Activated naive CD4-positive, alpha-beta T cell treated with anti-CD3 and anti-CD28 coated beads, Interleukin-2, amount 10 ng/mL, durations not matched to agents 7 days and 5 days (primary cell): ENCODE measurements at regions not wholly inside any gene's neighbourhood (a gene's known extent, or its start where the extent isn't known, plus 50 kb on each side); places are given as distances from the start of the nearest gene placed in this dataset.

Source experiments
- CTCF ChIA-PET: fragments of 350-600 bp; sonication (Branson Sonifier 250); formaldehyde crosslinking; loops from one replicate; lab custom pipeline; 2021; ENCODE audit warnings: antibody characterized with exemption; lab: Charles Lee
- DNase-seq: peaks from one replicate; pipeline ENCODE4 v3.0.0-alpha.2; 2020
- H3K27ac Mint-ChIP-seq: one replicate; pipeline ENCODE4 v1.8.0; 2021; ENCODE audit warnings: mild to moderate bottlenecking, moderate library complexity, mixed read lengths
- H3K27me3 Mint-ChIP-seq: one replicate; pipeline ENCODE4 v1.8.0; 2021; ENCODE audit warnings: mild to moderate bottlenecking, mixed read lengths
- H3K36me3 Mint-ChIP-seq: one replicate; pipeline ENCODE4 v1.8.0; 2021; ENCODE audit warnings: mixed read lengths
- H3K4me1 Mint-ChIP-seq: one replicate; pipeline ENCODE4 v1.8.0; 2021; ENCODE audit warnings: mixed read lengths
- H3K4me3 Mint-ChIP-seq: one replicate; pipeline ENCODE4 v1.8.0; 2021; ENCODE audit warnings: mild to moderate bottlenecking, moderate library complexity, mixed read lengths
- H3K9me3 Mint-ChIP-seq: one replicate; pipeline ENCODE4 v1.8.0; 2021; ENCODE audit warnings: mixed read lengths

- Mint-ChIP-seq H3K27me3 (no peaks in the 10 kb centered on the region), H3K27ac (no peak overlapping the region), H3K4me3 (no peak overlapping the region), H3K36me3 (no peaks in the 10 kb centered on the region), H3K4me1 (no peaks in the 10 kb centered on the region), H3K9me3 (peaks cover 6% of the 10 kb centered on the region)
- CTCF ChIA-PET: interaction anchor here (0.6 kb wide), 1 partner anchor 104 kb away, joined by 3 read pairs; no protein-coding TSS in a partner anchor
- DNase-seq: no peak
Measured at GRCh38 chr7:52670608-52671225, 364.7 kb upstream of the POM121L12 start.

GRCh38 chr7:52669031-52669430, 366.4 kb upstream of the POM121L12 start:
- CTCF ChIA-PET: no interaction called here
- H3K36me3 Mint-ChIP-seq: no peaks in the 10 kb centered on the region
- H3K4me3 Mint-ChIP-seq: no peak overlapping the region
- H3K27me3 Mint-ChIP-seq: no peaks in the 10 kb centered on the region
- H3K9me3 Mint-ChIP-seq: peaks cover 5% of the 10 kb centered on the region
- no peaks in the 10 kb centered on the region for H3K4me1 Mint-ChIP-seq
- no peak overlapping the region for H3K27ac Mint-ChIP-seq
- DNase-seq: no peak

DNA sequence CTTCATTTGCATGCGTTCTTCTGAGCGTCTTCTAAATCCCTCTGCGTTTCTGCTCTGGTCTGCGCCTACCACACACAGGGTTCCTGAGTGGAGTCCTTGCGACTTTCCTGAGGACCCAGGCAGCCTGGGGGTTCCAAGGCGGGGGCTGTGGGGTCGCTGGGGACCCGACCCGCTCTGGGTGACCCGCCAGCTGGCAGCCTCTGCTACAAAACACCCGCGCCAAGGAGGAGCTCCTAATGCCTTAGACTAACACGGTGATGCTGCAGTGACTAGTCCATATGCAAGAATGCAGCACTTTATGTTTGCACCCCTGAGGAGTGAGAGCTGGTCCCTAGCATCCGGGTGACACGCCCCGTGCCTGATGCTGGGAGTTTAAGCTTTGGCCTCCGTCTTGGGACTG, 367.0 kb upstream of the POM121L12 start:
- CTCF ChIA-PET: no interaction called here

GRCh38 chr7:52659178-52659577, 376.3 kb upstream of the POM121L12 start:
- Mint-ChIP-seq H3K9me3 (peaks cover 5% of the 10 kb centered on the region), H3K27me3 (no peaks in the 10 kb centered on the region), H3K27ac (no peak overlapping the region), H3K4me1 (no peaks in the 10 kb centered on the region), H3K36me3 (no peaks in the 10 kb centered on the region), H3K4me3 (no peak overlapping the region)
- CTCF ChIA-PET: no interaction called here
- DNase-seq: no peak

More for the DNA sequence above, 367.0 kb upstream of the POM121L12 start:
- Mint-ChIP-seq H3K4me3 (no peak overlapping the region), H3K27ac (no peak overlapping the region), H3K4me1 (no peaks in the 10 kb centered on the region), H3K36me3 (no peaks in the 10 kb centered on the region), H3K27me3 (no peaks in the 10 kb centered on the region), H3K9me3 (peaks cover 5% of the 10 kb centered on the region)
- DNase-seq: no peak

DNA sequence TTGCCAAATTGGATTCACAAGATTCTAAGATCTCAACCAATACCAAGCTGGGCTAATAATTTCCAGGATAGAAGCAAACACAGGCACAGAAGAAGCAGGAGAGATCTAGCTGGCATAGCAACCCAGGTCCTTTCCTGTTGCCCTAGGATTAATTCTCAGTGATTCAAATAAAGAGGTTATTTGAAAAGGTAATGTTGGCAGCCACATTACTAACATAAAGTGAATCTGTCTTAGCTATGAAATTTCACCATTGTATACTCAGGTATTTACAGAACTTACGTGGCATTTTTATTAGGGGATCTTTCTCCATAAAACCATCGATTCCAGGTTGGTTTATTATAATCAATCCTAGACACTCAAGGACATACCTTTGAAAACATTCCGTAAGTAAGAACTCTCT, 379.3 kb upstream of the POM121L12 start:
- Mint-ChIP-seq H3K36me3 (no peaks in the 10 kb centered on the region), H3K4me1 (no peaks in the 10 kb centered on the region), H3K4me3 (no peak overlapping the region), H3K27ac (no peak overlapping the region), H3K27me3 (no peaks in the 10 kb centered on the region), H3K9me3 (peaks cover 8% of the 10 kb centered on the region)
- CTCF ChIA-PET: interaction anchor here (0.7 kb wide), 1 partner anchor 683 kb away, joined by 3 read pairs; no protein-coding TSS in a partner anchor
- DNase-seq: no peak

DNA sequence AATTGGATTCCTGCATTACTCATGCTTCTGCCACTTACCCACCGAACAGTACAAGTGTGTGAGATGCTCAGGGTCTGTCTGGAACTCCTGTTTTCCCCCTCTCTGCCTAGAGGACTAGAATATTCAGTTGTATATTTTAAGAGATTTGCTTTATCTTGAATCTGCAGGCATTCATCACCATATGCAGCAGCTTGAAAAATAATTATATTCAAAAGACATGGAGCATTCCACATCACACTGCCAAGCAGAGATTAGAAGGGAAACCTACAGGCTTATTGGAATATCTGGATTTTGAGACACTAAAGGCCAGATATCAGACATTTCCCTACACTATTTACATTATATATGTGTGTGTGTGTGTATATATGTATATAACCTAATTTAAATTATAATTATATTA, 382.8 kb upstream of the POM121L12 start:
- Mint-ChIP-seq H3K36me3 (no peaks in the 10 kb centered on the region), H3K27me3 (no peaks in the 10 kb centered on the region), H3K4me3 (no peak overlapping the region), H3K9me3 (peaks cover 3% of the 10 kb centered on the region), H3K4me1 (no peaks in the 10 kb centered on the region), H3K27ac (no peak overlapping the region)
- DNase-seq: no peak
- CTCF ChIA-PET: no interaction called here

- Mint-ChIP-seq H3K36me3 (no peaks in the 10 kb centered on the region), H3K4me3 (no peak overlapping the region), H3K9me3 (peaks cover 7% of the 10 kb centered on the region), H3K4me1 (no peaks in the 10 kb centered on the region), H3K27ac (no peak overlapping the region), H3K27me3 (no peaks in the 10 kb centered on the region)
- DNase-seq: no peak
- CTCF ChIA-PET: no interaction called here
Measured at GRCh38 chr7:52648872-52649271, 386.6 kb upstream of the POM121L12 start.

DNA sequence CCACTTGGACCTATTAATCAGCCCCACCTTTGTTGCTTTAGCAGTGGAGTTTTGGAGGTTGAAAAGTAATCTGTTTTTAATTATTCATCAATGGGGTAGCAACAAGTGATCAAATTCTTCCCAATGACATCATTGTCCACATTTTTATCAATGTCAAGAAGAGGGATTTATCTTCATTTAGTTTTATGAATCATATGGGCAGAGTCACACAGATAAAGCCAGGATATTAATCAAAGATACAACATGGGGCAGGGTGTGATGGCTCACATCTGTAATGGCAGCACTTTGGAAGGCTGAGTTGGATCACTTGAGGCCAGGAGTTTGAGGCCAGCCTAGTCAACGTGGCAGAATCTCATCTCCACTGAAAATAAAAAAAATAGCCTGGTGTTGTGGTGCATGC, 388.4 kb upstream of the POM121L12 start:
- CTCF ChIA-PET: no interaction called here
- H3K36me3 Mint-ChIP-seq: no peaks in the 10 kb centered on the region

GRCh38 chr7:52639981-52640380, 395.5 kb upstream of the POM121L12 start:
- Mint-ChIP-seq H3K4me3 (no peak overlapping the region), H3K9me3 (peaks cover 14% of the 10 kb centered on the region), H3K4me1 (no peaks in the 10 kb centered on the region), H3K27ac (no peak overlapping the region), H3K27me3 (no peaks in the 10 kb centered on the region), H3K36me3 (no peaks in the 10 kb centered on the region)
- no peak for DNase-seq
- CTCF ChIA-PET: no interaction called here

More for the DNA sequence above, 388.4 kb upstream of the POM121L12 start:
- peaks cover 7% of the 10 kb centered on the region for H3K9me3 Mint-ChIP-seq
- no peak for DNase-seq
- H3K27ac Mint-ChIP-seq: no peak overlapping the region
- no peaks in the 10 kb centered on the region for H3K27me3 Mint-ChIP-seq
- H3K4me1 Mint-ChIP-seq: no peaks in the 10 kb centered on the region
- no peak overlapping the region for H3K4me3 Mint-ChIP-seq

GRCh38 chr7:52639126-52639525, 396.3 kb upstream of the POM121L12 start:
- Mint-ChIP-seq H3K4me1 (no peaks in the 10 kb centered on the region), H3K4me3 (no peak overlapping the region), H3K27ac (no peak overlapping the region), H3K27me3 (no peaks in the 10 kb centered on the region), H3K9me3 (peaks cover 16% of the 10 kb centered on the region), H3K36me3 (no peaks in the 10 kb centered on the region)
- no peak for DNase-seq
- CTCF ChIA-PET: no interaction called here

GRCh38 chr7:52635021-52635420, 400.4 kb upstream of the POM121L12 start:
- DNase-seq: no peak
- H3K4me3 Mint-ChIP-seq: no peak overlapping the region
- CTCF ChIA-PET: no interaction called here
- no peak overlapping the region for H3K27ac Mint-ChIP-seq
- no peaks in the 10 kb centered on the region for H3K27me3 Mint-ChIP-seq
- no peaks in the 10 kb centered on the region for H3K4me1 Mint-ChIP-seq
- H3K36me3 Mint-ChIP-seq: no peaks in the 10 kb centered on the region
- H3K9me3 Mint-ChIP-seq: peaks cover 25% of the 10 kb centered on the region

DNA sequence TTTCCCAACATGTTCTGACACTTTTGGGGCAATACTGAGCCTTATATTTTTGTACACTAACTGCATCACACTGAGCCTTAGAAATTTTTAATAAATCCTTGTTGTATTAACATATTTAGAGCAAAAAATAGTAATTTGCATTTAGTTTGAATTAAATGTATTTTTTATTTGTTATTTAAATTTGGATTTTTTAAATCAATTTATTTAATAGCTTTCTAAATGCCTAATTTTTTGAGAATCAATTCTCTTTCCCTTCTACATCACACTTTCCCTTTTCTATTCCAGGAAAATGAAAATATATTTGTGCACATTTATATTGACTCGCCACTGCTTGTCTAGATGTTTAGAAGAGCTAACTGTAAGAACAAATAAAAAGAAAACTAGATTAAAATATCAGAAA, 414.6 kb upstream of the POM121L12 start:
- Mint-ChIP-seq H3K27me3 (no peaks in the 10 kb centered on the region), H3K4me3 (no peak overlapping the region), H3K36me3 (no peaks in the 10 kb centered on the region), H3K4me1 (no peaks in the 10 kb centered on the region), H3K9me3 (peaks cover 8% of the 10 kb centered on the region), H3K27ac (no peak overlapping the region)
- CTCF ChIA-PET: no interaction called here
- DNase-seq: no peak

DNA sequence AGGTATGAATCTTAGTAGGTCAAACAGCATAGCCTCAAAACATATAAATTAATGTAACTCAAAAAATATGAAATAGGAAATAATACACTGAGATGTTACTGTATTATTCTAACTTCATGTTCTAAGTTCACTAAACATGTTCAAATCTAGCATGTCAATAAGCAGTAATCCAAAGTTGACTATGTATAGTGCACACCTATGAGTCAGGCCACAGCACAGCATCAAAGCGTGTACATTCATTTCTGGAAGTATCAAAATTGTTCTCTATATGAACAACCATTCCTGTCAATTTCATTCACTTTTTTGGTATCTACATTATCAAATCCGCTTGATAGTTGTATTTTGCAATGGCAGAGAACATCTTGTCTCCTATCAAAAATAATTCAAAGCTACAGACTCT, 418.9 kb upstream of the POM121L12 start:
- Mint-ChIP-seq H3K36me3 (no peaks in the 10 kb centered on the region), H3K27ac (no peak overlapping the region), H3K9me3 (peaks cover 7% of the 10 kb centered on the region), H3K4me1 (no peaks in the 10 kb centered on the region), H3K4me3 (no peak overlapping the region), H3K27me3 (no peaks in the 10 kb centered on the region)
- CTCF ChIA-PET: no interaction called here
- DNase-seq: no peak

DNA sequence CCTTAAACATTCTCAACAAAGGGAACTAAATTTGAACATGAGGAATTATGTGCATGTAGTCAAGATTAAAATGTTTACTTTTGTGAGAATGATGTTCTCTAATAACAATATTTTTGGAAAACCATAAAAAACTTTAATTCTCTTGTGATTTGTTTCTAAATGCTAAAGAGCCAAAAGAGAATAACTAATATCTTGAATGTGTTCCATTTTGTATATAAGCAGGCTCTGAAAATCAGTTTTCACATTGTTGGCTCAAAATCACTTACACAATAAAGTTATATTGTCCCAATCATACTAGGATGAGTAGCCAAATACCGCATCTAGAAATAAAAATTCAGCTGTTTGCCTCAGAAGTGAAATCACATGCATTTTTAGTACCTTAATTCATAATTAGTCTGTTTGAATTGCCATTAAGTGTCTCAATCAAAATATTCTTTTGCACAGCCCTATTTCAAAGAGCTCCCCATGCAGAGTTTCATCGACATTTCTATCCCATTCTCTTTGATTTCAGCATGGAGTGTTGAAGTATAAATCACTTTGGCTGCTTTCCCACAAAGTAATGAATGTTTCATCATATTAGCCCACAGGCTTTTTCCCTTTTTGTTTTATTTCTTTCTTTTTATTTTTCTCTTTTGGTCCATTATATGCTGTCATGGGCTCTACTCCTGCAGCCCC, 420.3 kb upstream of the POM121L12 start:
- peaks cover 10% of the 10 kb centered on the region for H3K9me3 Mint-ChIP-seq
- no peaks in the 10 kb centered on the region for H3K4me1 Mint-ChIP-seq
- DNase-seq: no peak
- H3K27ac Mint-ChIP-seq: no peak overlapping the region
- CTCF ChIA-PET: no interaction called here
- no peaks in the 10 kb centered on the region for H3K27me3 Mint-ChIP-seq
- H3K4me3 Mint-ChIP-seq: no peak overlapping the region
- no peaks in the 10 kb centered on the region for H3K36me3 Mint-ChIP-seq

DNA sequence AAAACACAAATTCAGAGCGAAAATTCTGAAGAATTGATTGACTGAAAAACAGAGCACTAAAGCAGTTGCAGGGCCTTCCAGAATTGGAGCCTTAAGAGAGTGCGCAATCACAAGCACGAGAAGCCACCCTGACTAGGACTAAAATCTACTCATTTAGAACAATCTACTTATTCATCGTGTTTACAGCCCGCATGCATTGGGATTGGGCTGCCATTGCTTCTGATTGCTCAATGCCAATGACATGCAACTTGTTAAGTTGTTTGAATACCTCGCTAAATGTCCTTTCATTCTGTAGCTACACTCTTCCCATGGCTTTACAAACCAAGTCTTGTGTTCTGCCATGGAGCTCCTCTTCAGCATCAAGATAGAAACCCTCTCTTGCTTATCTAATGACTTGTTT, 425.9 kb upstream of the POM121L12 start:
- H3K36me3 Mint-ChIP-seq: no peaks in the 10 kb centered on the region
- H3K27ac Mint-ChIP-seq: no peak overlapping the region
- H3K4me3 Mint-ChIP-seq: no peak overlapping the region
- no peaks in the 10 kb centered on the region for H3K4me1 Mint-ChIP-seq
- CTCF ChIA-PET: no interaction called here
- DNase-seq: no peak
- H3K9me3 Mint-ChIP-seq: peaks cover 7% of the 10 kb centered on the region
- H3K27me3 Mint-ChIP-seq: no peaks in the 10 kb centered on the region
